ENCODE measurements at regions not wholly inside any gene's neighbourhood (a gene's known extent, or its start where the extent isn't known, plus 50 kb on each side); places are given as distances from the start of the nearest gene placed in this dataset.

GRCh38 chr1:29990304-29990703 lies 733.1 kb downstream of the MATN1 start:
- Mint-ChIP-seq H3K36me3 (ENCODE audit: low read depth) (no peaks in the 10 kb centered on the region), H3K9me3 (peaks cover 15% of the 10 kb centered on the region), H3K4me1 (peaks cover 5% of the 10 kb centered on the region), H3K27ac (no peak overlapping the region), H3K4me3 (no peak overlapping the region), H3K27me3 (ENCODE audit: insufficient read depth) (no peaks in the 10 kb centered on the region)
- H3K4me1 ChIP-seq (ENCODE audit: control insufficient read depth, insufficient read depth, low read length), result no peaks in the 10 kb centered on the region
- H3K27ac ChIP-seq (ENCODE audit: low read depth, low read length), result no peak overlapping the region
- no peak for TF ChIP-seq CTCF (conservative IDR thresholded peaks at IDR 0.05)
- DNase-seq, result no peak
- no peaks in the 10 kb centered on the region for H3K36me3 ChIP-seq (ENCODE audit: control insufficient read depth, insufficient read depth, low read length)
- 93 to 95% methylated on average over 3 to 8 of the region's 8 CpGs for WGBS, 2 experiments (ENCODE audit: insufficient coverage in 1 of 2, insufficient read length in 1 of 2)
- no peaks in the 10 kb centered on the region for H3K27me3 ChIP-seq (ENCODE audit: control insufficient read depth, insufficient read depth, low read length, poor library complexity, severe bottlenecking)
- H3K9me3 ChIP-seq (ENCODE audit: control insufficient read depth, low read length), result peaks cover 21% of the 10 kb centered on the region
- no peak overlapping the region for H3K4me3 ChIP-seq (ENCODE audit: low read length)
- H3K9ac ChIP-seq (ENCODE audit: extremely low read depth, low read length, poor library complexity, severe bottlenecking), result no peak overlapping the region

GRCh38 chr1:29986986-29987385 lies 736.4 kb downstream of the MATN1 start:
- peak; percentile 18 for TF ChIP-seq CTCF (conservative IDR thresholded peaks at IDR 0.05)
- Histone ChIP-seq H3K36me3 (ENCODE audit: control insufficient read depth, insufficient read depth, low read length) (no peaks in the 10 kb centered on the region), H3K4me3 (ENCODE audit: low read length) (no peak overlapping the region), H3K27me3 (ENCODE audit: control insufficient read depth, insufficient read depth, low read length, poor library complexity, severe bottlenecking) (no peaks in the 10 kb centered on the region), H3K9me3 (ENCODE audit: control insufficient read depth, low read length) (peaks cover 9% of the 10 kb centered on the region), H3K4me1 (ENCODE audit: control insufficient read depth, insufficient read depth, low read length) (peaks cover 10% of the 10 kb centered on the region), H3K27ac (ENCODE audit: low read depth, low read length) (no peak overlapping the region), H3K9ac (ENCODE audit: extremely low read depth, low read length, poor library complexity, severe bottlenecking) (no peak overlapping the region)
- Mint-ChIP-seq H3K4me1 (peaks cover 20% of the 10 kb centered on the region), H3K9me3 (peaks cover 3% of the 10 kb centered on the region), H3K27ac (no peak overlapping the region), H3K4me3 (no peak overlapping the region), H3K27me3 (ENCODE audit: insufficient read depth) (peaks cover 1% of the 10 kb centered on the region), H3K36me3 (ENCODE audit: low read depth) (no peaks in the 10 kb centered on the region)
- peak; percentile 67 for DNase-seq
- WGBS, 2 experiments (ENCODE audit: insufficient coverage in 1 of 2, insufficient read length in 1 of 2), result 20 to 54% methylated on average over 1 to 2 of the region's 2 CpGs

- no peaks in the 10 kb centered on the region for H3K27me3 ChIP-seq (ENCODE audit: control insufficient read depth, insufficient read depth, low read length, poor library complexity, severe bottlenecking)
- TF ChIP-seq CTCF (conservative IDR thresholded peaks at IDR 0.05), result no peak
- no peaks in the 10 kb centered on the region for H3K36me3 ChIP-seq (ENCODE audit: control insufficient read depth, insufficient read depth, low read length)
- DNase-seq, result no peak
- H3K9ac ChIP-seq (ENCODE audit: extremely low read depth, low read length, poor library complexity, severe bottlenecking), result no peak overlapping the region
- H3K4me3 ChIP-seq (ENCODE audit: low read length), result no peak overlapping the region
- H3K4me1 ChIP-seq (ENCODE audit: control insufficient read depth, insufficient read depth, low read length), result peaks cover 10% of the 10 kb centered on the region
- Mint-ChIP-seq H3K36me3 (ENCODE audit: low read depth) (no peaks in the 10 kb centered on the region), H3K4me1 (peaks cover 24% of the 10 kb centered on the region), H3K27me3 (ENCODE audit: insufficient read depth) (peaks cover 1% of the 10 kb centered on the region), H3K9me3 (peaks cover 3% of the 10 kb centered on the region), H3K27ac (no peak overlapping the region), H3K4me3 (no peak overlapping the region)
- WGBS, 2 experiments (ENCODE audit: insufficient coverage in 1 of 2, insufficient read length in 1 of 2), result 92 to 94% methylated on average over 3 to 5 of the region's 5 CpGs
- peaks cover 9% of the 10 kb centered on the region for H3K9me3 ChIP-seq (ENCODE audit: control insufficient read depth, low read length)
- H3K27ac ChIP-seq (ENCODE audit: low read depth, low read length), result no peak overlapping the region
These were observed 737.8 kb downstream of the MATN1 start for GRCh38 chr1:29985606-29985945.

Data from endodermal cell (in vitro differentiated cells).